DMS153 treated with DMSO at 0.1 percent for 48 hours (cell line): ENCODE measurements at regions not wholly inside any gene's neighbourhood (a gene's known extent, or its start where the extent isn't known, plus 50 kb on each side); places are given as distances from the start of the nearest gene placed in this dataset.

ENCODE experiments used
- DNase-seq: peaks from one replicate; lab custom pipeline; 2025; ENCODE audit not compliant: unreplicated experiment; lab: John Stamatoyannopoulos, UW

GRCh38 chr7:12067156-12067831 is 143.8 kb upstream of the TMEM106B start:
- DNase-seq = peak; percentile 19

- DNase-seq = no peak
Observed at GRCh38 chr7:12069757-12070156, 141.3 kb upstream of the TMEM106B start.

GRCh38 chr7:12074889-12075288 is 136.2 kb upstream of the TMEM106B start:
- DNase-seq = no peak

- DNase-seq = no peak
Observed at GRCh38 chr7:12080006-12080405, 131.1 kb upstream of the TMEM106B start.

- no peak for DNase-seq
Observed at GRCh38 chr7:12085516-12085915, 125.6 kb upstream of the TMEM106B start.

GRCh38 chr7:12089951-12090756 is 120.9 kb upstream of the TMEM106B start:
- DNase-seq = no peak

- no peak for DNase-seq
Observed at GRCh38 chr7:12090757-12091221, 120.3 kb upstream of the TMEM106B start.

GRCh38 chr7:12091231-12091630 is 119.9 kb upstream of the TMEM106B start:
- DNase-seq = no peak

GRCh38 chr7:12092499-12093130 is 118.5 kb upstream of the TMEM106B start:
- DNase-seq = no peak

GRCh38 chr7:12093365-12093764 is 117.7 kb upstream of the TMEM106B start:
- no peak for DNase-seq

GRCh38 chr7:12094365-12094921 is 116.7 kb upstream of the TMEM106B start:
- DNase-seq = no peak

GRCh38 chr7:12102126-12102525 is 109.0 kb upstream of the TMEM106B start:
- DNase-seq = no peak

- DNase-seq = no peak
Observed at GRCh38 chr7:12102527-12102926, 108.6 kb upstream of the TMEM106B start.

GRCh38 chr7:12103948-12104347 is 107.1 kb upstream of the TMEM106B start:
- DNase-seq = no peak

GRCh38 chr7:12107381-12107780 is 103.7 kb upstream of the TMEM106B start:
- DNase-seq = no peak

- DNase-seq = no peak
Observed at GRCh38 chr7:12107841-12108254, 103.2 kb upstream of the TMEM106B start.

GRCh38 chr7:12110425-12110824 is 100.7 kb upstream of the TMEM106B start:
- no peak for DNase-seq

GRCh38 chr7:12111422-12112405 is 99.4 kb upstream of the TMEM106B start:
- peak; percentile 58 for DNase-seq

GRCh38 chr7:12117170-12117569 is 93.9 kb upstream of the TMEM106B start:
- no peak for DNase-seq

GRCh38 chr7:12119620-12120303 is 91.3 kb upstream of the TMEM106B start:
- DNase-seq = no peak
